Activated CD4-positive, alpha-beta memory T cell treated with anti-CD3 and anti-CD28 coated beads for 36 hours (primary cell): ENCODE measurements at regions not wholly inside any gene's neighbourhood (a gene's known extent, or its start where the extent isn't known, plus 50 kb on each side); places are given as distances from the start of the nearest gene placed in this dataset.

Experiments
- CTCF ChIA-PET: fragments of 350-600 bp; sonication (Branson Sonifier 250); formaldehyde crosslinking; loops from one replicate; lab custom pipeline; 2021; ENCODE audit warnings: antibody characterized with exemption, inconsistent platforms; lab: Charles Lee
- POLR2A ChIA-PET: fragments of 350-600 bp; sonication (Branson Sonifier 250); formaldehyde crosslinking; loops from one replicate; lab custom pipeline; 2021; ENCODE audit warnings: antibody characterized with exemption; lab: Charles Lee
- DNase-seq: peaks from one replicate; pipeline ENCODE4 v3.0.0-alpha.2; 2020
- H3K27ac Mint-ChIP-seq: one replicate; pipeline ENCODE4 v1.8.0; 2021; ENCODE audit warnings: mixed read lengths
- H3K27me3 Mint-ChIP-seq: one replicate; pipeline ENCODE4 v1.8.0; 2021; ENCODE audit warnings: mixed read lengths
- H3K36me3 Mint-ChIP-seq: one replicate; pipeline ENCODE4 v1.8.0; 2021; ENCODE audit warnings: mixed read lengths
- H3K4me1 Mint-ChIP-seq: one replicate; pipeline ENCODE4 v1.8.0; 2021; ENCODE audit warnings: low read depth, mixed read lengths
- H3K4me3 Mint-ChIP-seq: one replicate; pipeline ENCODE4 v1.8.0; 2021; ENCODE audit warnings: mild to moderate bottlenecking, mixed read lengths
- H3K9me3 Mint-ChIP-seq: one replicate; pipeline ENCODE4 v1.8.0; 2021; ENCODE audit warnings: mixed read lengths
- intact Hi-C: fragments of 100-400 bp; cut with micrococcal nuclease; formaldehyde crosslinking; loops from one replicate; pipeline ENCODE4 v1.15.1; 2023

GRCh38 chr2:15780912-15781574 is 159.3 kb upstream of the MYCN start:
- Mint-ChIP-seq H3K9me3 (no peaks in the 10 kb centered on the region), H3K4me1 (no peaks in the 10 kb centered on the region), H3K36me3 (no peaks in the 10 kb centered on the region), H3K27me3 (no peaks in the 10 kb centered on the region), H3K27ac (no peak overlapping the region), H3K4me3 (no peak overlapping the region)
- DNase-seq: no peak
- intact Hi-C loops: no loop called here
- POLR2A ChIA-PET: no interaction called here
- CTCF ChIA-PET: no interaction called here

GRCh38 chr2:15782009-15782751 is 158.2 kb upstream of the MYCN start:
- DNase-seq: no peak
- ChIA-PET CTCF (no interaction called here), POLR2A (no interaction called here)
- no peaks in the 10 kb centered on the region for H3K36me3 Mint-ChIP-seq
- H3K4me1 Mint-ChIP-seq: no peaks in the 10 kb centered on the region
- no peak overlapping the region for H3K27ac Mint-ChIP-seq
- intact Hi-C loops: no loop called here
- H3K9me3 Mint-ChIP-seq: no peaks in the 10 kb centered on the region
- no peak overlapping the region for H3K4me3 Mint-ChIP-seq
- H3K27me3 Mint-ChIP-seq: no peaks in the 10 kb centered on the region

DNA sequence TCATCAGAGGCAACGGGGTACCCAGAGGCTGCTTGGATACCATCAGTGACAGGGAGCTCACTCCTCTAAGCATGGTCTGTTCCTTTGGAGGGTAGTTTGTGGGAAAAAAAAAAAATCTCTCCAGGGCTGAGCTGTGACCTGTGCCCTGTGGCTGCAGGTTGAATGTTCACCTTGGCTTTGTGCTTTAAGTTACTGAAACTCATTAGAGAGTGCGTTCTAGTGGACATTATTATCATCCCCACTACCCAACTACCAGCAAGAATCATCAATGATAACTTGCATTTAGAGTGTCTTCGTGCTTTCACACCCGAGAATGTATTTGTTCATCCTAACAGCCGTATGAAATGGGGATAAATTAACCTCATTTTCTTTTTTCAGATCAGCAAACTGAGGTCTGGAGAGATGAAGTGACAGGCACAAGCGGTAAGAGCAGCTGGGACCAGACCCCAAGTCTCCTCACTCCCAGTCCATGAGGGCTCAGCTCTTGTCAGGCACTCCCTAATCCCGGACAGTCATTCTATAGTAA is 157.5 kb upstream of the MYCN start:
- Mint-ChIP-seq H3K36me3 (no peaks in the 10 kb centered on the region), H3K27me3 (no peaks in the 10 kb centered on the region), H3K9me3 (no peaks in the 10 kb centered on the region), H3K4me3 (no peak overlapping the region), H3K27ac (no peak overlapping the region), H3K4me1 (no peaks in the 10 kb centered on the region)
- no peak for DNase-seq
- intact Hi-C loops: no loop called here
- CTCF ChIA-PET: no interaction called here
- POLR2A ChIA-PET: no interaction called here

DNA sequence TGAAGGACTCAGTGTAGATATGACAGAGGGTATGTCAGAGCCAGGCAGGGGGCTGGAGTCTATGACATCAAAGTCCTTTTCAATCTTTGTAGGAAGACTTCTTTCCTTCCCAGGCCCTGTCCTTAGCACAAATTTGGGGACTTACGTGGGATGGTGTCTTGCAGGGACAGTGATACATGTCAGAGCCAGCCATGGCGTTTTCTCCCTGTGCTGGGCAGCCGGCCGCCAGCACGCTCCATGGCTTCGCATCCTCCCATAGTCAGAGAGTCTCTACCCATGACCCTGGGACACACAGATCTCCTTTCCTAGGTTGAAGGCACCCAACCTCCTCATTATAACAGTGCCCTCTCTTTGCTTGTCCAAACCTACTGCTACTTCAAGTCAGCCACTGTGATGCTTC is 156.9 kb upstream of the MYCN start:
- Mint-ChIP-seq H3K27ac (no peak overlapping the region), H3K27me3 (no peaks in the 10 kb centered on the region), H3K4me1 (no peaks in the 10 kb centered on the region), H3K36me3 (no peaks in the 10 kb centered on the region), H3K9me3 (no peaks in the 10 kb centered on the region), H3K4me3 (no peak overlapping the region)
- ChIA-PET CTCF (no interaction called here), POLR2A (no interaction called here)
- intact Hi-C loops: no loop called here
- no peak for DNase-seq

DNA sequence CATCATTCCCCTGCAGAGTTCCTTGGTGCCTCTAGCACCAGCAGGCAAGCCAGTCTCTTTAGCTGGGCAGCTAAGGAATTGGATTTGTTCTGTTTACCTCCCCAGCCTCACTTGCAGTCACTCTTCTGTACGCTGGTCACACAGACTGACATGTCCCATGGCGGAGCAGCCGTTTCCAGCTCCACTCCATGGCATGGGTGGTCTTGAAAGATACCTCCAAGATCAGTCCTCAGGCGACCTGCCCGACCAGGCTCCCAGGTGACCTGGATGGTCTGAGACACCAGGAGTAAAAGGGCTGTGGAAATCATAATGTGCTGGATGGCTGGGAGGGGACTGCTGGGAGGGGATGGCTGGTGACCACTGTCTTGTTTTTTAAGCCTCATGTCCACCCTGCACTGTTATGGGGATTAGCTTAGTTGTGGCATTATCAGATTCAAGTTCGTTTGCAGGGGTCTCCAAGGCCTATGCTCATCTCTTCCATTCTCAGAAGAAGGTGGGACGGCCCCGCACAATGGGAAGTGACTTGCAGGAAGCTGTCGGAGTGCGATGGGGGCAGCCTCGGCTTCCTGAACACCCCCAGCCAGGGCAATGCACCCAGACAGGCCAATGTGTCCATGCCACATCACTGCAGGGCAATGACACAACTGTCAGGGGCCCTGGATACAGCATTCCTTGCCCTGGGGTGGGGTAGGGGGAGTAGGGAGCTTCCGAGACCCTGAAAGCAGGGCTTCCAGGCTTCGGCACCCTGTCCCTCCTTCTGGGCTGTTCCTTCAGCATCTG is 156.1 kb upstream of the MYCN start:
- Mint-ChIP-seq H3K27ac (no peak overlapping the region), H3K4me1 (no peaks in the 10 kb centered on the region), H3K36me3 (no peaks in the 10 kb centered on the region), H3K27me3 (no peaks in the 10 kb centered on the region), H3K9me3 (no peaks in the 10 kb centered on the region), H3K4me3 (no peak overlapping the region)
- intact Hi-C loops: no loop called here
- no peak for DNase-seq
- ChIA-PET CTCF (no interaction called here), POLR2A (no interaction called here)

DNA sequence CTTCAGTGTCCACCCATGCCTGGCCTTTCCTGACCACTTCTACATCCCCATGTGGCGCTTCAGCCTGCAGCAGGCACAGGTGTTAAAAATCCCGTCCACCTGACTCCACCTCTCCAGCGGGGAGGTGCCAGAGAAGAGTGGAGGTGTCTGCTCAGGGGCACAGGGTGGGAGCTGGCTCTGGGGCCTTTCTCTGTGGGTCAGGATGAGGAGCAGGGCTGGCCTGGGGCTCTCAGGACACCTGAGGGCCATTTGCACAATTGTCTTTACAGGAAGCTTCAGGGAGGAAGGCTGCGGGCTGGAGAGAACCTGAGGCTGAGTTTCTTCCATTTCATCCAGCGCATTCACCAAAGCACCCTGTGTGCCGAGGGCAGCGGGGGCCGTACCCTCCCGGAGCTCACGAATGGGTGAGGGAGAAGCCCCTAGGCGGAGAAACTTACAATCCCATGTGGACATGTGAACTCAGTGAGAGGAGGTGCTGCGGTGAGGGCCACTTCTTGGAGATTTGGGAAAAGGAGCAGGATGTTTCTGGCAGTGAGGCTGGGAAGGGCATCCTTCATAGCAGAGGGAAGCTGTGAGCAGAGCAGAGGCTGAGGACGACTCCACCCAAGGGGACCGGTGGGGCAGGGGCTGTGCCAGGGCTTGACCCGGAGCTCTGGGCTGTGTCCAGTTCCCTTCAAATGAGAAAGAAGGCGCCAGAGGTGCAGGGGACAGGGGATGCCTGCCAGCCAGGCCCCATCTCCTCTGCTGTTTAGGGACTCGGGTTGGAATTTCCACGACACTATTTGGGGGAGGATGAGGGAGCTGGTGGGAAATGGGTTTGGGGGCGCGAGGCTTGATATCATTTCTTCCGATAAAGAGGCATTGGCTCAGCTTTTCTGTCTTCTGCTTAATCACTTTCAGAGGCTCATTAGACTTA is 155.2 kb upstream of the MYCN start:
- Mint-ChIP-seq H3K36me3 (no peaks in the 10 kb centered on the region), H3K27me3 (no peaks in the 10 kb centered on the region), H3K27ac (no peak overlapping the region), H3K9me3 (no peaks in the 10 kb centered on the region), H3K4me1 (no peaks in the 10 kb centered on the region), H3K4me3 (no peak overlapping the region)
- ChIA-PET CTCF (no interaction called here), POLR2A (no interaction called here)
- intact Hi-C loops: no loop called here
- no peak for DNase-seq

GRCh38 chr2:15786003-15786654 is 154.2 kb upstream of the MYCN start:
- no peaks in the 10 kb centered on the region for H3K27me3 Mint-ChIP-seq
- no peaks in the 10 kb centered on the region for H3K4me1 Mint-ChIP-seq
- ChIA-PET CTCF (interaction anchor here (0.7 kb wide), 1 partner anchor 926 kb away, joined by 3 read pairs; no protein-coding TSS in a partner anchor), POLR2A (no interaction called here)
- intact Hi-C loops: no loop called here
- H3K36me3 Mint-ChIP-seq: no peaks in the 10 kb centered on the region
- DNase-seq: no peak
- H3K4me3 Mint-ChIP-seq: no peak overlapping the region
- H3K27ac Mint-ChIP-seq: no peak overlapping the region
- H3K9me3 Mint-ChIP-seq: no peaks in the 10 kb centered on the region

DNA sequence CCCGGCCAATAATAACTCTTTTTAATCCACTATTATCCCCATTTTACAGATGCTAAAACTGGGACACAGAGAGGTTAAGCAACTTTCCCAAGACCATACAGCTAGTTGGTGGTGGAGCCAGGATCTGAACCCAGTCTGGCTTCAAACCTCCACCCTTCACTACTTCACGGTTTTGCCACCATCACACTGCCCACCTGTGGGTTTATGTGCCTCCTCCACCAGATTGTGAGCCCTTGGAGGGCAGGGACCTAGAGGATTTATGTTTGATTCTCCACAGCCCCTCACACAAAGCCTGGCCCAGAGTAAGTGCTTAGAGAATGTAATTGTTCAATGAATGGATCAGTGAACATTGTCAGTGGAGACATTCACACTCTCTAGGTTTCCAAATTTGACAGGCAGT is 153.4 kb upstream of the MYCN start:
- Mint-ChIP-seq H3K36me3 (no peaks in the 10 kb centered on the region), H3K4me3 (no peak overlapping the region), H3K27me3 (no peaks in the 10 kb centered on the region), H3K4me1 (no peaks in the 10 kb centered on the region), H3K27ac (no peak overlapping the region), H3K9me3 (no peaks in the 10 kb centered on the region)
- intact Hi-C loops: no loop called here
- no peak for DNase-seq
- ChIA-PET CTCF (interaction anchor here (0.7 kb wide), 1 partner anchor 926 kb away, joined by 3 read pairs; no protein-coding TSS in a partner anchor), POLR2A (no interaction called here)

GRCh38 chr2:15787535-15788454 is 152.6 kb upstream of the MYCN start:
- Mint-ChIP-seq H3K27ac (no peak overlapping the region), H3K9me3 (no peaks in the 10 kb centered on the region), H3K27me3 (no peaks in the 10 kb centered on the region), H3K36me3 (no peaks in the 10 kb centered on the region), H3K4me3 (no peak overlapping the region), H3K4me1 (no peaks in the 10 kb centered on the region)
- intact Hi-C loops: no loop called here
- POLR2A ChIA-PET: no interaction called here
- CTCF ChIA-PET: no interaction called here
- DNase-seq: no peak

GRCh38 chr2:15788455-15788829 is 151.9 kb upstream of the MYCN start:
- CTCF ChIA-PET: no interaction called here
- Mint-ChIP-seq H3K9me3 (no peaks in the 10 kb centered on the region), H3K4me3 (no peak overlapping the region), H3K27me3 (no peaks in the 10 kb centered on the region), H3K27ac (no peak overlapping the region), H3K36me3 (no peaks in the 10 kb centered on the region), H3K4me1 (no peaks in the 10 kb centered on the region)
- intact Hi-C loops: no loop called here
- POLR2A ChIA-PET: no interaction called here
- no peak for DNase-seq

GRCh38 chr2:15788830-15789229 is 151.5 kb upstream of the MYCN start:
- Mint-ChIP-seq H3K9me3 (no peaks in the 10 kb centered on the region), H3K4me1 (no peaks in the 10 kb centered on the region), H3K27me3 (no peaks in the 10 kb centered on the region), H3K27ac (no peak overlapping the region), H3K36me3 (no peaks in the 10 kb centered on the region), H3K4me3 (no peak overlapping the region)
- CTCF ChIA-PET: no interaction called here
- POLR2A ChIA-PET: no interaction called here
- DNase-seq: no peak
- intact Hi-C loops: no loop called here
